Eye (tissue), 1 donor: ENCODE measurements at regions not wholly inside any gene's neighbourhood (a gene's known extent, or its start where the extent isn't known, plus 50 kb on each side); places are given as distances from the start of the nearest gene placed in this dataset.

Source experiments
- DNase-seq: peaks from one replicate; pipeline ENCODE4 v3.0.0-alpha.2; 2015

GRCh38 chr19:31118986-31119385 lies 230.2 kb downstream of the TSHZ3 start:
- DNase-seq, result peak; percentile 32

DNA sequence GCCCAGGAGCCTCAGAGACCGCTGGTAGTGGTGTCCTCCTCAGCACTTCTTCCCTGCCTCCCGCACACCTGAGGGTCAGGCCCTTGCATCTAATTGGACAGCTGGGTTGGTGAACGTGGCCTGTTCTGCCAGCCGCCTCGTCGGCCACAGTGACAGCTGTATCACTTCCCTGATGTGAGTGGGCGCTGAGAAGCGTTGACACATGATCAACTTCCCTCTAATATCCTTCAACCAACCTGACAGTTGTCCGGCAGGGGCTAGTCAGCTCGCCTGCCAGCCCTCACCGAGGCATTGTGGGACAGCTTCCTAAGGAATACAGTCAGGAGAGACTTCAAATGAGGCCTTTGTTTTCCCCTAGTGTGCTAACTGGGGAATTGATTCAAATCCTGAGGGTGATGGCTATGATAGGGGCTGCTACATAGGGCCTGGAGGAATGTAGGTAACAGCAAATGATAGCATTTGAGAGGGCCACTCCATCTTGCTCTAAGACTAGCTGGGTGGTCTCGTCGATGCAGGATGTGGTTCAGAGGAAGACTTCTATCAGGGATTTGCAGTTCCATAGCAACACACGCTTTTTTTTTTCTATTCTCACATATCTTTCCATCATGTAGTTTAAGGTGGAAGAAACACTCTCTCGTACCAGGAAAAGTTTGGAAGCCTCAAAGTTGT lies 230.8 kb downstream of the TSHZ3 start:
- peak; percentile 64 for DNase-seq

- DNase-seq, result no peak
These were observed 234.7 kb downstream of the TSHZ3 start for GRCh38 chr19:31114585-31114984.

- DNase-seq, result no peak
These were observed 235.9 kb downstream of the TSHZ3 start for GRCh38 chr19:31113293-31113692.

DNA sequence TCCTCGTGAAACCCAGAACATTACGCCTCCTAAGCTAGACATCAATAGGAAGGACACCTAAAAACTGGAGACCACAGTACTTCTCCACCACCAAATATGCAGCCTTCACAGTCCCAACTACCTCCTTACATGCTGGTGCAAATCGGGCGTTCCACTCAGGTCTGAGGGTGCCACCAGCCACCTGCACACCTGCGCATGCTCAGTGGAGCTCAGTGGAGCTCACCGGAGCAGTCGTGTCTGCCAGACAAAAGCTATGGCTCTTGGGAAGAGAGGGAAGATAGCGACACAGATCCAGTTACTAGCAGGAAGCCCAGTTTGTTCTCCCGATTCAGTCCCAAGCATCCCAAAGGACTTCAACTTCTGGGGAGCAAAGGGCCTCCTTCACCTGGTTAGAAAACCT lies 237.1 kb downstream of the TSHZ3 start:
- no peak for DNase-seq

DNA sequence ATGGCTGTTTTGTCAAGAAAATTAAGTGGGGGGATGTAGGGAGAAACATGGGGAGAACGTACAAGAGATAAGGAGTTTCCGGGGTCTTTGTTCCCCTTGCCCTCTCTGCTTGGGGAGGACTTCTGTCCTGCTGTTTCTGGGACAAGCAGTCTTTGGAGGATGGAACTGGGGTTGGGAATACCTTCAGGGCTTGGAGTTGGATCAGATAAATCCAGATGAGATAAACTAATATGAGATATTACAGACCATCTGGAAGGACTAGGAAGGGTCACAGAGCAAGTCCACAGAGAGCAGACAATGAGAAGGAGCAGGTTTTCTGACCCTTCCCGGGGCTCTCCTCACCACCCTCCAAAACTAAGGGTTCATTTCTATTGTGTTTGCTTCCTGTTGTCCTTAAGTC lies 237.5 kb downstream of the TSHZ3 start:
- no peak for DNase-seq

GRCh38 chr19:31110336-31110735 lies 238.9 kb downstream of the TSHZ3 start:
- DNase-seq, result peak; percentile 29

DNA sequence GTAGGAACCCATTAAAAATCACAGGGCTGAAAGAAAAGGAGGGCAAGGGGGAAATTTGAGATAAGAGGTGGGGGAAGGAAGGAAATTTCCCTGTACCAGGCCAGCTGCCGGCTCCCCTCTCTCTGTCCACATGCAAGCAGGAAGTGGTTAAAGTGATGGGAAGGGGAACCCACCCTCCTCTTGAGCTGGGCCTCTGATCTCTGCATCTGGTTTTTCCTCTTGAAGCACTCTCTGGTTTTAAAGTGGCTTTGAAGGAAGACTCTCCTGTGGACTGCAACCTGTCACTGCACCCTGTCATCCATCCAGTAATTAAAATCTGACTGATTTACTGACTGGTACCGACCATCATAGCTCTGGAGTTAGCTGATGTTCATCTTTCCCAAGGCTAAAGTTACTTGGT lies 239.6 kb downstream of the TSHZ3 start:
- DNase-seq, result no peak

DNA sequence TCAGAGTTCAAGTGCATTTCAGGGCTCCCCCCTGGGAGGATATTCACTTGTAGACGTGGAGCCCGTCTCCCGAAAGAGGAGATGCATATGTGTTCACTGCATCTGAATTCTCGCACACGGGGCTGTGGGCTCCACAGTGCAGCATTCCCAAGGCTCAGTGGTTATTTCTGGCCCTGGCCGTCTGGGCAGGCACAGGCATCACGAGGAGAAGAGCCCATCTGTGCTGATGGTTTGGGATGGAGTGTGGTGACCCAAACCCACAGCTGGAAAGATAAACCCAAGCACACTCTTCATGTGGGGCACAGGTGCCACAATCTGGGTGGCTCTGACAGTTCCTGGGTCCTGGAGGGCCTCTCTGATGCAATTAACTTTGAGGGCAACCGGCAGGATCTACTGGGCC lies 242.1 kb downstream of the TSHZ3 start:
- DNase-seq, result no peak

DNA sequence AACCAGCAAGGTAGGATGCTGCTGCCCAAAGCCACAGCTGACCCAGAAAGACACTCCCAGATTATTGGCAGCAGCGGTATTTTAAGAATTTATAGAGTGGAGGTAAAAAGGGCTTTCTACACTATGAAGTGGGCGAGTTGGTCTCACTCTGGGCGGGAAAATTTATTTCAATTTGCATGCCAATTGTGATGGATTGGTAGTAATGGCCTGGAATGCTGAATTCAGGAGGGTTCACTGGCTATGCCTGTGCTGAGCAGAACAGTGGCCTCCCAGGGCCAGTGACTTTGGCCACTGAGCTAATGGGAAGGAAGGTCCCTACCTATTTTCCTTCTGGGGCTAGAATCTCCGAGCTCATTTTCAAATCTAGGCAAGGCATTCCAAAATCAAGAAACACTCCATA lies 243.5 kb downstream of the TSHZ3 start:
- DNase-seq, result no peak

DNA sequence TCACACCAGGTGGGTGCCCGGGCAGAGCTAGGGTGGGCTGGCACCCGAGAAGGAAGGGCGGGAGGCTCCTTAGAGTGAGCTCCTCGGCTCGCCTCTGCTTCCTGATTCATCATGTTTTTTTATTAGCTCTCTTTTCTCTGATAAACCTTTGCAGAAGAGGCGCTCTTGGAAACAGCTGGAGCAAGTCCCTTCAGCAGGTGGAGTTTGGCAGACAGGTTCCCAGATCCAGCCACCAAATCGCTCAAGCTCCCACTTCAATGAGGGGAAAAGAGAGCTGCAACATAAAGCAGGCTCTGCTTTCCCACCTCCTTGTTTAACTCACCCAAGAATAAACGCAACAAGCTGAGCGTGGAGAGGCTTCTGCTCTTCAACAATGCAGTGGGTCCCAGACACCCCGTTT lies 244.8 kb downstream of the TSHZ3 start:
- DNase-seq, result no peak

GRCh38 chr19:31103228-31103627 lies 246.0 kb downstream of the TSHZ3 start:
- DNase-seq, result no peak

DNA sequence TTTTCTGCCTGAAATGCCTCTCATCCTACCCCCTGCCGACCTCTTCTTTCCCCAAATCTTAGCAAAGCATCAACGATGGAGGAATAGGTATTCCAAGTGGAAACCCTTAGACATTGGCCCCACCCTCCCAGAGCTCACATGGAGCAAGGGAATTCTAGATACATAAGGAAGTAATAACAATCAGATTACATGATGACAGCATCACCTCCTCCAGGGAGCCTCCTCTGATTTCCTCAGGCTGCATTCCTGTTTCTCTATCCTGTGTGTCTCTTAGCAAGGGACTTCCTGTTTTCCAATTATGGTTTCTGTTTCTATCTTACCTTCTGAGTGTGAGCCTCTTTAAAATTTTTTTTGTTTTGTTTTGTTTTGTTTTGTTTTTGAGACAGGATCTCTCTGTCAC lies 246.6 kb downstream of the TSHZ3 start:
- DNase-seq, result no peak

DNA sequence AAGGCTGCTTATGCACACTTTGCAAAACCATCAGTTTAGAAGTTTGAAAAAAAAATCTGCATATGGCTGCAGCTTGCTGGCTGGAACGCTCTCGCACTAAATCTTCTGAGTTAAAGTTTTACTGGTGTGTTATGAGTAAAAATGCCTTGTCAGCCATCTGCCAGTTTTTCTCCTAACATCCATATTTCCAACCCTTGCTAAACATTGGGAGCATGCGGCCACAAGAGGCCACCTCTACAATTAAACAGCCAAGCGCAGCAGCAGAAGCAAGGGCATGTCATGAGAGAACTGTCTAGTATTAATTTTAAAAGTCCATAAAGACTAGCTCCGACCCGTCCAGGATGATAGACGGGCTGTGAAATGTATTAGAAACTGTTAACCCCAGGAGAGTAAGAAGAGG lies 248.3 kb downstream of the TSHZ3 start:
- DNase-seq, result peak; percentile 45

DNA sequence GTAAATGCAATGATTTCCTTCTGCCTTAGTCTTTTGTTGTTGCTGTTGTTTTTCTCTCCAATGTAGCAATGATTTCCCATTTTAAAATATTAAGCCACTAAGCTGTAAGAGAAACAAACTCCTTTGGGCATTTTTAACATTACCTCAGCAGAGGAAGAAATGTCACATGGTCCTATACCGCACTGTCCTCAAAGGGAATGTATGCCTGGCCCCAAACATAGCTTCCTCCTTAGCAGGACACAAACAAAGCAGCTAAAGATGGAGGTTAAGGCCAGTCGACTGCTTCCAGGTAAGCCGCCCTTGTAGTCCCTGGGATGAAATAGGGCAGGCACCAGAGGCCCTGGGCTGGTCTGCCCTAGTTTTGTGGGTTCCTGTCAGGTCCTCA lies 249.0 kb downstream of the TSHZ3 start:
- DNase-seq, result no peak

GRCh38 chr19:31099515-31100205 lies 249.6 kb downstream of the TSHZ3 start:
- peak; percentile 42 for DNase-seq

DNA sequence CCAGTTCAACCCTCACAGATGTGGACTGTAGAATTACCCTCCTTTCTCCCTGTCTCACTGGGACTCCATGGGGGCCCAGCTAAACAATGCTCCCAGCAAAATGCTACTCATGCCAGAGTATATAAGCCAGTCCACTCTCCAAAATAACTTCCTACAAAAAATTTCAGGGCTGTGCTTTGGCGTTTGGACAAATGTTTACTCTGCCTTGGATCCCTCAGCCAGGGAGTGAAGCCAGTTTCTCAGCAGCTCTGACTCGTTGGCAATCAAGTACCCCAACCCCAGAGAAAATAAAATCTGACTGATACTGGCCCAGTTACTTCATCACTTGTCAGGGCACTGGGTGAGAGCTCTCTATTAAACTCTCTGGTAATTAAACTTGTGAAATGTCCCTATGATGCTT lies 250.4 kb downstream of the TSHZ3 start:
- DNase-seq, result no peak

DNA sequence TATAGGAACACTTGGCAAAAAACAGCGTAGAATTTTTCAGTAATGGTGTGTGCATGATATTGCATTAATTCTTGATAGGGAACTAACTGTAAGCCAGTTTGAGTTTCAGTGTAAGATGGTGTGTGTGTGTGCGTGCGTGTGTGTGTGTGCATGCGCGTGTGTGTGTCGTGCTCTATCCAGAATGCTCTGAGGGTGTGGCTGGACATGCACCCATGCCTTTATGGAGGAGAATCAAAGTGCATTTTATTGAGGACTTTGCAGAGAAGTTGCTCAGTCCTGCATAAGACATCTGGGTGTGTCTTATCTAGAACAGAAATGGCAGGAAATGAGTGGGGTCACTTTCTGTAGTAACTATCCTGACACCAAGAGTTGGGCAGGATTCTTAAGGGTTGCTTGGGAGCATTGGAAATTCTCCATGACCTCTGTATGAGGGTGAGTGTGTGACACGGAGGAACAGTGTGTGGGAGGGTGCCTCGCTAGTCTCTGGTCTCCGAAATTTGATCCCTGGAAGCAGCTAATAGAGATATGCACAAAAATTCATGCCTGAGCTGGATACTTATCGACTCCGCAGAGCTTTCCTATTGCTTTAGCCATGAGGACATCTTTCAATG lies 252.2 kb downstream of the TSHZ3 start:
- no peak for DNase-seq

DNA sequence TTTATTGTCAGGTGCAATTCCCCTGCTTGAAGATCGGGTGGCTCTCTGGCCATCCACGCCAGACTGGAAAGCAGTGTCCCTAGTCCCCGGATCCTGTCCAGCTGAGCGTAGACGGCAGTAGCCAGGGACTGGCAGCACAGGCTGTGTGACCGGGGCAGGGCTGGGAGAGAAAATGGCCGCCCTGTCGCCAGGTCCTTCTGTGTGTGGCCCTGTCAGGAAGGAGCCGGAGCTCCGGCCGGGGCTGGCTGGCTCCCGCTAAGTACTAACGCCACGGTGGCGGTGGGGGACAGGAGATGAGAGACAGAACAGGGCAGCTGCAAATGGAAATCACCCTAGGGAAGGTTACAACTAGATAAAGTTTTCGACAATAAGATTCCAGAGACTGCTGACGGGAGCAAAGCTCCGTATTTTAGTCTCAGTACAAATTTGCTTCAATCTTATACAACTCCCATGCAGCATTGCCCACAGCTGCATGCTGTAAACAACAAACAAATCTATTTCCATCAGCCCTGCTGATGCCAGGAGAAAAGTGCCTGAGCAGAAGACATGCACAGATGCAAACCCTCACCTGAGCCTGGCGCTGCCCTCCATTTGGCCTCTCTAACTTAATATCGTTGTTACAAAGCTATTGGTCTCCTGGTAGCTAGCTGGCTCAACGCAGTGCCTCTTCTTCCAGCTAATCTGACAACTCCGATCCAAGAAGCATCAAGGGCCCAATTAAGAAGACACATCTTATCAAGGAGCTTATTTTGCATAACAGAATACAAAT lies 253.0 kb downstream of the TSHZ3 start:
- peak; percentile 19 for DNase-seq

- no peak for DNase-seq
These were observed 254.0 kb downstream of the TSHZ3 start for GRCh38 chr19:31095100-31095804.

DNA sequence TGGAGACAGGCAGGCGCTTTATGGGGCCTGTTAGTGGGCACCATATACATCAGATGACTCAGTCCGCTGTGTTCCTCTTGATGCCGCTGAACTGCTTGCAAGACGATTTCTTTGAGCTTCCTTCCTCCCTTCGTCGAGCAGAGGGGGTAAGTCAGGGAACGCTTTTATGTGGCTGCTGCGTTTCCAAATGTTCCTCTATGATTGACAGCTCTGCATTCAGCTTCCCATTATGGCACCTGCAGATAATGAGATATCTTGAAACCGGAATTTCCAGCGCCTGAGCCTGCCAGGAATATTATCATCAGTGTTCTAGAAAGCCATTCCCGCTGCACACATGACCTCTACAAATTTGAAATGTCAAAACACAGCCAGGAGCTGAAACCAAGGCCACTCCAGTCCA lies 257.0 kb downstream of the TSHZ3 start:
- peak; percentile 21 for DNase-seq

- no peak for DNase-seq
These were observed 259.6 kb downstream of the TSHZ3 start for GRCh38 chr19:31089681-31090080.

- no peak for DNase-seq
These were observed 264.1 kb downstream of the TSHZ3 start for GRCh38 chr19:31085125-31085524.
